ENCODE measurements at regions not wholly inside any gene's neighbourhood (a gene's known extent, or its start where the extent isn't known, plus 50 kb on each side); places are given as distances from the start of the nearest gene placed in this dataset.
"Not testable (repeated sequence)": the region's sequence is repeated elsewhere in the genome, so short reads cannot be mapped to it uniquely, and the experiment has no call there.

DNA sequence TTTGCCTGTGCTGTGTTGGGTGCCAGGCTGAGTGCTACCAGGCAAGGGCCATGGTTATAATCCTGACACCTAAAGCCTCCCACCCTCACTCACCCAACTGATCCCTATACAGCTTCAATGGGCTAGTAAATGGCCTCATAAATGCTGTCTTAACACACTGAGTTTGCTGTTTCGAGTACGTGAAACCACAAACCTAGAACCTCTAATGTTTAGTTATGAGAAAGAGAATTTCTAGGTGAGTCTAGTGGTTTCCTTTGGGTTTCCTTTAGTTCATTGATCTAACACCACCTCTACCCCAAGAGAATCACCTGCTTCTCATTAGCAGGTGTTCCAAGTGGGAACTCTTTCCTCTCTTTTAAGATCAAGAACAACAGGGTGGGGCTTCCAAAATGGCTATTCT, 172.0 kb downstream of the MC4R start:
- DNase-seq, result no peak

- no peak for DNase-seq
Observed at GRCh38 chr18:60199505-60199904, 173.1 kb downstream of the MC4R start.

DNA sequence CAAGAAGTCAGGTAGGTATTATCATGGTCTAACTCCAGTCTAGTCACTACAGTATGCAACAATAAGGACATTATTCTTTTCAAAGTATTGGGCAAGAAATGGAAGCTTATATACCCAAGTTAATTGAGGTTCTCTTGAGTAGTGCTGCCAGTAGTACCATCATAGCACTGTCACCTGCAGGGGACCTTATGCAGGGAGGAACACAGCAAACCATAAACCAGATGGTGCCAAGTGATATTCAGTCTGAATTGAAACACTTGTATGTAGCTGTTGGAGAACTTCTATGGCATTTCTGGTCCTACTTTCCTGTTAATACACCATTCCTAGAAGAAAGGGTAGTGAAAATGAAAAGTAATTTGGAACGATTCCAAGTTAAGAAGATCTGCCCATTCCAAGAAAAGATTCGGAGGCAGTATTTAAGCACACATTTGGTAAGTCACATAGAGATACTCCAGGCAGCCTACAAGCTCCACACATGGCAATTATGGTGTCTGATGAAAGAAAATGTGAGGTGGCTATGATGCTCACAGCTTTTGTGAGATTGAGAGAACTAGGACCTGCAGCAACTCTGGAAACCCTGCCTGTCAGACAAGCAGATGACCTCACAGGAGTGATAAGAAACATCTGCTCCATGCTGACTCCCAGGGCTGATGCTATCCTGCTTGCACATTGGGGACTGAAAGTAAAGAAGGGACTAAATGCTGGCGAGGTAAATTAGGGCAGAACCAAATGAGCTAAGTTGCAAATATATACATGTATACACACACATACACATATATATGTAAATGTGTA, 174.7 kb downstream of the MC4R start:
- DNase-seq, result no peak

DNA sequence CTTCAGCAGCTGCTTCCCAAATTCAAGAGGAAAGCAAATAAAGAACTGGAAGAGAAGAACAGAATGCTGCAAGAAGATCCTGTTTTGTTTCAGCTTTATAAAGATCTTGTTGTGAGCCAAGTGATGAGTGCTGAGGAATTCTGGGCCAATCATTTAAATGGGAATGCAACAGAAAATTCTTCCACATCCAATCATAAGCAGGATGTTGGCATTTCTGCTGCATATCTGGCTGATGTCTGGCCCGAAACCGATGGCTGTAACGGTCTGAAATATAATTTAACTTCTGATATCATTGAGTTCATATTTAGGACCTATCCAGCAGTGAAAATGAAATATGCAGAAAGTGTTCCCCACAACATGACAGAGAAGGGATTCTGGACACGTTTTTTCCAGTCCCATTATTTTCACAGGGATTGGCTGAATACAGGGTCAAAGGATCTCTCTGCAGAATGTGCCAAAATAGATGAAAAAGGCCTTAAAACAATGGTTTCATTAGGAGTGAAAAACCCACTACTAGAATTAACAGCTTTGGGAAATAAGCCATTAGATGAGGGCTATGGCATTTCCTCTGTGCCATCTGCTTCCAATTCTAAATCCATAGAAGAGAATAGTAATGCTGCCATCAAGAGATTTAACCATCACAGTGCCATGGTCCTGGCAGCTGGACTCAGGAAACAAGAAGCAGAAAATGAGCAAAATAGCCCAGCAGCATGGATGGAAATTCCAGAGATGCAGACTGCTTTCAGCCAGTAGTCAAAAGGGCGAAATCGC, 175.6 kb downstream of the MC4R start:
- DNase-seq, result no peak

DNA sequence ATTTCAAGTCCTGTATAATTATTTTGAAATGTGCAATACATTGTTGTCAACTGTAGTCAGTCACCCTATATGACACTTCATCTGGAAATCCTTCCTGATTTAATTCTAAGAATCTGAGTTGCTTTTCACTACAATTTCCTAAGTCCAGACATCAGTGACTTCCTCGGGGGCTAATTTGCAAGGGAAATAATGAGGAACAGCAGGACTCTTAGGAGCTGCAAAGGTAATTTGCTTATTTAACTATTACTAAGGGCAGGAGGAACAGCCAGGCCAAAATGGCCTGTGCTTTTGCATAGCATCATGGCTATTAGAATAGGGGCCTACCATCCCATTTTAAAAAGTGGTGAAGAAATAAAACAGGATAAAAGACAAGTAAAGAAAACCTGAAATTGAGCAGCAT, 178.8 kb downstream of the MC4R start:
- no peak for DNase-seq

DNA sequence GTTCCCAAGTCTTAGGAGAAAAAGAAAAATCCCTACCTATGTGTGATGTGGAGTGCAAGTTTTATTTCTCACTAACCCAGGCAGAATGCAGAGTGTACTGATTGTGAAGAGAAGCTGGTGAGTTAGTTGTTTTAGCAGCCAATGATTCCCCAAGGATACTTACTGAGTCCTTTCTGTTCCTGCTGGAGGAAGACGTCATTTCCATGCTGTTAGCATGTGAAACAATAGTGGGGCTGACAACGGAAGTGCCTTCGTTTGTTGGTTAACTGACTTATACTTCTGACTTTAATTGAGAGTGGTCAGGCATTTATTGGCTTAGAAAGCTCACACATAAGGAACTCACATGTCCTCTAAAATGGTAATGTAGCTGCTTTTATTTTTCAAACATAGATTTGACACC, 180.6 kb downstream of the MC4R start:
- DNase-seq, result no peak

- no peak for DNase-seq
Observed at GRCh38 chr18:60189856-60190255, 182.7 kb downstream of the MC4R start.

GRCh38 chr18:60188958-60189357, 183.6 kb downstream of the MC4R start:
- no peak for DNase-seq

DNA sequence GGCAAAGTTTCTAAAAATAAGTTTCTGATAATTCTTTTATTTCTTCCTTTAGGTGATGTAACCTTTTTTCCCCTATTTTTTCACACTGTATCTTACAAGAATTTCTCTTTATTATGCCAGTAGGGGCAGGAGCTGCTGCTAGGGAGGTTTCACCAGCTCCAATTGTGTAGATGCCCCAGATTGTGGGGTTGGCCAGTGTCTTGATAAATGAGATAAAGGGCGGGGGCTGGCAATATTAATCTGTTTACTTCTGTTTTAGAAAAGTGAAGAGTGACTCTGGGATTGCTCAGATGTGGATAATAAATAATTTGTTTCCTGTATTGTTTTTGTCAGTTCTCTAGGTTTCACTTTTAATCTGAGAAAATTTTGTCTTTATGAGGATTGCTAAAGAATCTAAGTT, 190.4 kb downstream of the MC4R start:
- DNase-seq, result no peak

DNA sequence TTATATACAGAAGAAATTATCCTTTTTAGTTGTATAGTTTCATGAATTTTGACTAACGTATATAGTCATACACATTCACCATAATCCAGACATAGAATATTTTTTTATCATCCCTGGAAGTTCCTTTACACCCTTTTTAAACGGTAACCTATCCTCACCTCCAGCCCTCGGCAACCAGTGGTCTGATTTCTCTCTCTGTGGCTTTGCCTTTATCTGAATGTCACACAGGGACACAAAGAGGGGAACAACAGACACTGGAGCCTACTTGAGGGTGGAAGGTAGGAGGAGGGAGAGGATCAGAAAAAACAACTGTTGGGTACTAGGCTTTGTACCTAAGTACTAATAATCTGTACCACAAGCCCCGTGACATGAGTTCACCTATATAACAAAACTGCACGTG, 191.9 kb downstream of the MC4R start:
- no peak for DNase-seq

DNA sequence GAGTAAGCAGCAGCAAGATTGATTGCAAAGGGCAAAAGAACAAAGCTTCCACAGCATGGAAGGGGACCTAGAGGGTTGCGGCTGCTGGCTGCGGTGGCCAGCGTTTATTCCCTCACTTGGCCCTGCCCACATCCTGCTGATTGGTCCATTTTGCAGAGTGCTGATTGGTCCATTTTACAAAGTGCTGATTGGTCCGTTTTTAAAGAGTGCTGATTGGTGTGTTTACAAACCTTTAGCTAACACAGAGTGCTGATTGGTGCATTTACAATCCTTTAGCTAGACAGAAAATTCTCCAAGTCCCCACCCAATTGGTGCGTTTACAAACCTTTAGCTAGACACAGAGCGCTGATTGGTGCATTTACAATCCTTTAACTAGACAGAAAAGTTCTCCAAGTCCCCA, 194.4 kb downstream of the MC4R start:
- not testable (repeated sequence) for DNase-seq

DNA sequence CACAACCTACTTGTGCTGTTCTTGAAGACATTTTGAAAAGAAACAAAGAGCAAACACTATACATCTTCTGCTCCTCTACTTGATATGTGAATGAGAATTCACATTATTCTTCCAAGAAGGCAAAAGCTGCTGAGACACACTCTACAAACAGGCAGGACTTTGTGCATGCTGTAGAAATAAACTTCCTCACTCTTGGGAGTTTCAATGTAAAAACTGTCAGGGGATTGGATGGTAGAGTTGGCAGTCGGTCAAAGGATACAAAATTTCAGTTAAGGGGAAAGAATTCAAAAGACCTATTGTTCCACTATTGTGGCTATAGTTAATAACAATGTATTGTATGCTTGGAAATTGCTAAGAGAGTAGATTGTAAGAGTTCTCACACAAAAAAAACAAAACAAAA, 196.3 kb downstream of the MC4R start:
- no peak for DNase-seq

DNA sequence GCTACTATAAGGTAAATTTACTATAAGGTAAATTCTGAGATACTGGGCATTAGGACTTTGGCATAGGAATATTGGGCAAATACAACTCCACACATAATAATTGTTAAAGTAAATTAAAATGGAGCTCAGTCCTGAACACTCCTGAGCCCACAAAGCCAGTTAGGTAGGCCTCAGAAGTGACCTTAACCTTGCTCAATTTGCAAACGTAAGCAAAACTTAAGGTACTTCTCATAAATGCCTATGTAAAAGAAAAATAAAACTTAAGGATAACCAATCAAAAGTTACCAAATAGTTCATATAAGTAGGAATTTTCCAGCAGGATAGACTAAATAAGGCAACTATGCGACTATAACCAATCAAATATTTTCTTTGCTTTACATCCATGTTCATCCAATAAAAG, 197.7 kb downstream of the MC4R start:
- DNase-seq, result no peak

GRCh38 chr18:60172030-60172429, 200.5 kb downstream of the MC4R start:
- DNase-seq, result no peak

DNA sequence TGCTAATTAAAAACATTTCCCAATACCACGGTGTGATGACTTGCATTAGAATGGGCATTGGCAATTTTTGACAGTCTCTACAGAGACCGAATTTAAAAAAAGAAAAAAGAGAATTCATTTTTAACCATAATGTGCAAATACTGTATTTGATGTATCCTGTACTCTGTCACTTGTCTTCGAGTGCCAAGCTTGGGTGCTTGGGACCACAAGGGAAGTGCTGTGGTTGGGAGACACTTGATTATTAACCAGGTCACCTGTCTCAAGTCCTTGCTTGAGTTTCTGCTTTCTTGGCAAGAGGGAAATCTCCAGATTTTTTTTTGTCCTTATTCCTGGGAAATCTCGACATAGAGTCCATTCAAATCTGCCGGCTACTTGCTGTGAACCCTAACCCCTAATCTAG, 209.0 kb downstream of the MC4R start:
- no peak for DNase-seq

DNA sequence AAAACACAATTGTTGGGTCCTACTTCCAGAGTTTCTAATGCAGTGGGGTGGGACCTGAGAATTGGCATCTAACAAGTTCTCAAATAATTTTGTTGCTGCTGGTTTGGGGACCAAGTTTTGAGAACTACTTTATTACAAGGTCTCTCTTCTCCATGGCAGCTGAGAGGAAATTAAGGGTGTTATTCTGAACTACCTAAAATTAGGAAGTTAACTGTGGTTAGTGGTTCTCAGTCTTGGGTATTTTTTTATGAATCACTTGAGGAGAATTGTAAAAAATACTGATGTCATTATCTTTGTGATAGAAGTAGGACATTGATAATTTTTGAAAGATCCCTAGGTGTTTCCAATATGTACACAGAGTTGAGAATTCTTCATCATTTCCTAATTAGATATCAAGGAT, 210.2 kb downstream of the MC4R start:
- no peak for DNase-seq

DNA sequence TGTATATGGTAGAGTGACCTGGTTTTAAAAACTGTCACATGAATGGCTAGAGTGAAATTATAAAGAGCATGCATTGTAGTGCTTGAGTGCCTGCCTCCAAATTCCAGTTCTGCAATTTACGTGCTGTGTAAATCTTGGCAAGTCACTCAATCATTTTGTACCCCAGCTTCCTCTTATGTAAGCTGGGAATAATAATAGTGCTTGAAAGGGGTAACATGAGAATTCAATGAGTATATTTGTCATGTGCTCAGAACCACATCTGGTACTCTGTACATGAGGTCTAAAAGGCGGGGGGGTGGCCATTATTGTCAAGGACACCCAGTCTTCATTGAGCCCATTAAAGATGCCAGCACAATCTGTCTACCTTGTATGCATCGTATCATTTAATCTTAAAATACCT, 214.8 kb downstream of the MC4R start:
- peak; percentile 69 for DNase-seq

DNA sequence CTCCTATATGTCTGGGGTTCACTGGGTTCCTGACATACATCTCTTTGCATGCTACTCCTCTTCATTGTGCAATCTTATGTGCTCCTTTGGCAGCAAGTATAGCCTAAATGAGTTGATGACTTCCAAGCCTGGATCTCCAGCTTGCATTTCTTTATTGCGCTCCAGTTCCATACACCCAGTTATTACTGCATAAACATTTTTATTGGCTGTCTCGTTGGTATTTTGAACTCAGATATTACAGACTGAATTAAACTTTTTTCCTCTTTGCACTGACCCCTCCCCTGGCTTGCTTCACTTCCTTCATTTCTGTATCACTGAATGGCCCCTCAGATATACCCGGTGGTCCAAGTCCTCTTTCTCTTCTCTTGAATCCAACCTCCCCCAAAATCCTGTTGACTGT, 219.2 kb downstream of the MC4R start:
- DNase-seq, result no peak

GRCh38 chr18:60149316-60149715, 223.3 kb downstream of the MC4R start:
- no peak for DNase-seq

DNA sequence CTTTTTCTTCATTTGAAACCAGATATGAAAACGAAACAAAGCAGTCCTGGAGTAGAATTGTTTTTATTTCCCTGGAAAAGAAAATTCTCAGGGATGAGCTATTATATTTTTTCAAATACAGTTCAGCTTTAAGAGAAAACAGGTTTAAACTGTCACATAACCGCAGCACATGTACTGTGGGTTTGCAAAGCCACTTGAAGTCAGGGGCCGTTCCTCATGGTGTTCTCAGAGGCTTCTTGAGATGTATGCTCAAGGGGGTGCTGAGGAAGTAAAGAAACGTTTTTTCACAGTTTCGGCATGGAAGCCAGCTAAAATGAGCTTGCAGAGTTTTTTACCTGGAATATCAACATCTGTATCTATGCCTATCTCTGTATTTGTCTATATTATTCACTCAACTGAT, 225.3 kb downstream of the MC4R start:
- DNase-seq, result no peak

GRCh38 chr18:60146220-60146960, 226.2 kb downstream of the MC4R start:
- no peak for DNase-seq

DNA sequence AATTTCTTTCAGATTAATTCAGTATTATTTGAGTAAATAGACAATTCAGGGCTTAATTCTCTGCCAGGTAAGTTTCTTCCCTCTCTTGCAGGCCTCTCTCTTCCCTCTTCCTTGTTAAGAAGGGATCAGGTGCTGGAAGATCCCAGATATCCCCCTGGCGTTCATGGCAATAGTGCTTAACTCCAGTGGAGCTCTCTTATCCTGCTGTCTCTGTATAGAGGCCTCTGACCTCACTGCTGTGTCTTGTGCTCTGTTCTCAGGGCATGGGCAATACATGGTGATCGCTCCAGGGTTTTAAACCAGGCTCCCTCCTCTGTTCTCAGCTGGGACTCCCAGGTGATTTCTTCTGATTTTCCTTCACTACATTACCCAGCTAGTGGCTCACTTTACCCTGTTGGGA, 226.8 kb downstream of the MC4R start:
- DNase-seq, result no peak

DNA sequence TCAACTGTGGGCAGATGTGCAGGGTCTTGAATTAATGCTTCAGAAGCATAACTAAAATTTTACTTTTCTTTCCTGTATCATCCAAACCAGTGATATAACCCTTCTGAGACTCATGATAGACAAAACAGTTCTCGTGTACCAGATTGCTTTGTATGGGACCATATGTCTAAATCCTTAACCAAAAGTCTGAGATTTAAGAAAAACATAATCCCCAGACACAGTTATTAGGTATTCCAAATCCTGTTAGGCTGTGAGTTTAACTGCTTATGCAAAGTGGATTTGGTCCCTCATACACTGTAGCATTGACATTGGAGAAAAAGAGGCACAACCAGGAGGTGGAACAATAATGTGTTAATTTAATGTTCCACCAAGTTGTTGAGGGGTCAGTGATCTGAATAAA, 235.0 kb downstream of the PMAIP1 start:
- DNase-seq, result no peak

- no peak for DNase-seq
Observed at GRCh38 chr18:60130284-60130683, 230.5 kb downstream of the PMAIP1 start.

Measured in NCI-H1436 treated with DMSO at 0.1 percent for 48 hours (cell line).